Keratinocyte (primary cell): ENCODE measurements at regions not wholly inside any gene's neighbourhood (a gene's known extent, or its start where the extent isn't known, plus 50 kb on each side); places are given as distances from the start of the nearest gene placed in this dataset.

Experiments
- DNase-seq: peaks from one replicate; pipeline ENCODE4 v3.0.0-alpha.2; 2011; ENCODE audit warnings: low read depth, missing footprints, low spot score
- FAIRE-seq: peaks from 2 replicates; lab custom pipeline; 2011; peaks lifted over from hg19 to GRCh38; lab: Jason Lieb, UNC
- H2AFZ ChIP-seq: 2 replicates; pipeline ENCODE4 v1.6.0; 2012; ENCODE audit warnings: low read length, control low read depth, inconsistent platforms; ENCODE audit not compliant: control insufficient read depth
- H3K27ac ChIP-seq: 2 replicates; pipeline ENCODE4 v1.5.1; 2011; ENCODE audit warnings: low read length; ENCODE audit not compliant: control insufficient read depth, insufficient read depth
- H3K27me3 ChIP-seq: 3 replicates; pipeline ENCODE4 v1.6.0; 2011; ENCODE audit warnings: low read length; ENCODE audit not compliant: control insufficient read depth, insufficient read depth; ENCODE audit errors: extremely low read depth
- H3K36me3 ChIP-seq, 2 experiments: 2 replicates in 1 of 2; 3 replicates in 1 of 2; pipeline ENCODE4 v1.5.1; 2011; ENCODE audit warnings: low read length in 2 of 2, mild to moderate bottlenecking in 1 of 2; ENCODE audit not compliant: control insufficient read depth in 2 of 2, insufficient read depth in 2 of 2; ENCODE audit errors: extremely low read depth in 1 of 2
- H3K4me1 ChIP-seq: 3 replicates; pipeline ENCODE4 v1.5.1; 2011; ENCODE audit warnings: low read length; ENCODE audit not compliant: control insufficient read depth, insufficient read depth; ENCODE audit errors: extremely low read depth
- H3K4me2 ChIP-seq: 3 replicates; pipeline ENCODE4 v1.6.0; 2011; ENCODE audit warnings: low read depth, low read length; ENCODE audit not compliant: control insufficient read depth, insufficient read depth; ENCODE audit errors: extremely low read depth
- H3K4me3 ChIP-seq, 3 experiments: fragments of 200-600 bp in 1 of 3; sonication (generic) in 1 of 3; 2 replicates in 2 of 3; 3 replicates in 1 of 3; pipeline ENCODE4 v1.5.1; 2011 to 2016; ENCODE audit warnings: low read length in 3 of 3, mild to moderate bottlenecking in 3 of 3, control low read depth in 2 of 3, inconsistent platforms in 1 of 3, low read depth in 1 of 3, mixed read lengths in 1 of 3, mixed run types in 1 of 3, moderate library complexity in 1 of 3; ENCODE audit not compliant: control insufficient read depth in 2 of 3, insufficient read depth in 2 of 3; ENCODE audit errors: extremely low read depth in 1 of 3
- H3K79me2 ChIP-seq: 2 replicates; pipeline ENCODE4 v1.6.0; 2012; ENCODE audit warnings: low read length; ENCODE audit not compliant: control insufficient read depth, insufficient read depth
- H3K9ac ChIP-seq: 3 replicates; pipeline ENCODE4 v1.6.0; 2011; ENCODE audit warnings: low read length; ENCODE audit not compliant: control insufficient read depth, insufficient read depth; ENCODE audit errors: extremely low read depth
- H3K9me1 ChIP-seq: 3 replicates; pipeline ENCODE4 v1.6.0; 2011; ENCODE audit warnings: low read length; ENCODE audit not compliant: control insufficient read depth, insufficient read depth; ENCODE audit errors: extremely low read depth
- H3K9me3 ChIP-seq: 2 replicates; pipeline ENCODE4 v1.5.1; 2012; ENCODE audit warnings: low read depth, low read length; ENCODE audit not compliant: control insufficient read depth
- H4K20me1 ChIP-seq: 3 replicates; pipeline ENCODE4 v1.6.0; 2011; ENCODE audit warnings: low read length; ENCODE audit not compliant: control insufficient read depth, insufficient read depth; ENCODE audit errors: extremely low read depth
- CTCF ChIP-seq, 3 experiments: IDR thresholded peaks in 1 of 3; conservative IDR thresholded peaks in 1 of 3; optimal IDR thresholded peaks in 1 of 3; 2 replicates in 2 of 3; 3 replicates in 1 of 3; pipeline versions ENCODE3 to v1.5.1; 2011; ENCODE audit warnings: low read length in 3 of 3, mild to moderate bottlenecking in 3 of 3, moderate library complexity in 2 of 3, control low read depth in 1 of 3, inconsistent platforms in 1 of 3; ENCODE audit not compliant: insufficient read depth in 2 of 3; ENCODE audit errors: extremely low read depth in 1 of 3
- EZH2 ChIP-seq: IDR thresholded peaks from one replicate; pipeline ENCODE4 v1.6.1; 2012; ENCODE audit warnings: inconsistent platforms, mild to moderate bottlenecking, low read length, moderate library complexity
- dilution Hi-C: fragments of 300-500 bp; cut with MboI; formaldehyde crosslinking; loops from one replicate; pipeline ENCODE4 v1.7.0; 2020; ENCODE audit warnings: low sequenced_read_pairs; ENCODE audit not compliant: extremely low pct_ligation_motif_present

- no peak overlapping the region for H3K27ac ChIP-seq
- no peaks in the 10 kb centered on the region for H3K9me1 ChIP-seq
- H3K9me3 ChIP-seq = no peaks in the 10 kb centered on the region
- no peak overlapping the region for H3K4me3 ChIP-seq
- H3K9ac ChIP-seq = no peak overlapping the region
- no peak overlapping the region for H3K4me2 ChIP-seq
- H3K4me1 ChIP-seq = no peaks in the 10 kb centered on the region
- no peak overlapping the region for H2AFZ ChIP-seq
- DNase-seq (no peak), FAIRE-seq (no peak)
- no peaks in the 10 kb centered on the region for H4K20me1 ChIP-seq
- dilution Hi-C loops = no loop called here
- H3K79me2 ChIP-seq = no peaks in the 10 kb centered on the region
- no peaks in the 10 kb centered on the region for H3K27me3 ChIP-seq
- H3K36me3 ChIP-seq = no peaks in the 10 kb centered on the region
- no peak for TF ChIP-seq EZH2
- no peak for TF ChIP-seq CTCF (optimal IDR thresholded peaks at IDR 0.05 in 1 of 3, IDR thresholded peaks at IDR 0.05 in 1 of 3, conservative IDR thresholded peaks at IDR 0.05 in 1 of 3; ENCODE audit: extremely low read depth in 1 of 3, insufficient read depth in 2 of 3, low read length in 3 of 3)
Observed at GRCh38 chr3:163924600-163924999, 1153.7 kb downstream of the SI start.

DNA sequence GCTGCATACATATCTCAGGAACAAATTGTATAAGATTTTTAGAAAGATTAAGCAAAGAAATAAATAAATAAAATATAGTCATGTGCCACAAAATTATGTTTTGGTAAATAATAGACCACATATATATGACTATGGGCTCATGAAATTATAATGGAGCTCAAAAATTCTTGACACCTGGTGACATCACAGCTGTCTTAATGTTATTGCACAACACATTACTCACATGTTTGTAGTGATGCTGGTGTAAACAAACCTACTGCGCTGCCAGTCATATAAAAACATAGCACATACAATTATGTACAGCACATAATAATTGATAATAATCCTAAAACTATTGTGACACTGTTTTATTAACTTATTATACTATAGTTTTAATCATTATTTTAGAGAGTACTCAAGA lies 1159.1 kb downstream of the SI start:
- TF ChIP-seq EZH2 (no peak), CTCF (optimal IDR thresholded peaks at IDR 0.05 in 1 of 3, IDR thresholded peaks at IDR 0.05 in 1 of 3, conservative IDR thresholded peaks at IDR 0.05 in 1 of 3; ENCODE audit: extremely low read depth in 1 of 3, insufficient read depth in 2 of 3, low read length in 3 of 3) (no peak)
- H3K9me1 ChIP-seq = no peaks in the 10 kb centered on the region
- H3K4me3 ChIP-seq = no peak overlapping the region
- no peak overlapping the region for H3K27ac ChIP-seq
- no peak overlapping the region for H2AFZ ChIP-seq
- no peaks in the 10 kb centered on the region for H3K4me1 ChIP-seq
- no peak overlapping the region for H3K9ac ChIP-seq
- no peak for DNase-seq
- no peaks in the 10 kb centered on the region for H3K79me2 ChIP-seq
- no peaks in the 10 kb centered on the region for H4K20me1 ChIP-seq
- dilution Hi-C loops = no loop called here
- H3K27me3 ChIP-seq = no peaks in the 10 kb centered on the region
- no peak overlapping the region for H3K4me2 ChIP-seq
- FAIRE-seq = no peak
- no peaks in the 10 kb centered on the region for H3K9me3 ChIP-seq
- no peaks in the 10 kb centered on the region for H3K36me3 ChIP-seq
